Smooth muscle cell of the brain vasculature (primary cell): ENCODE measurements at regions not wholly inside any gene's neighbourhood (a gene's known extent, or its start where the extent isn't known, plus 50 kb on each side); places are given as distances from the start of the nearest gene placed in this dataset.

Experiments
- DNase-seq: peaks from one replicate; pipeline ENCODE4 v3.0.0-alpha.2; 2012; ENCODE audit warnings: low read depth, low spot score

- no peak for DNase-seq
Measured at GRCh38 chr1:165025805-165026204, 330.7 kb downstream of the LMX1A start.

- DNase-seq, result no peak
Measured at GRCh38 chr1:165014753-165015152, 341.8 kb downstream of the LMX1A start.

GRCh38 chr1:165011991-165012531 lies 344.5 kb downstream of the LMX1A start:
- DNase-seq, result no peak

- DNase-seq, result no peak
Measured at GRCh38 chr1:165011186-165011585, 345.3 kb downstream of the LMX1A start.

- DNase-seq, result no peak
Measured at GRCh38 chr1:165010418-165011070, 346.0 kb downstream of the LMX1A start.

GRCh38 chr1:165006831-165007230 lies 349.7 kb downstream of the LMX1A start:
- DNase-seq, result no peak

- DNase-seq, result no peak
Measured at GRCh38 chr1:164999146-164999545, 357.4 kb downstream of the LMX1A start.

- DNase-seq, result no peak
Measured at GRCh38 chr1:164991763-164992314, 364.7 kb downstream of the LMX1A start.

GRCh38 chr1:164983023-164983650 lies 373.4 kb downstream of the LMX1A start:
- DNase-seq, result no peak

GRCh38 chr1:164982545-164982944 lies 374.0 kb downstream of the LMX1A start:
- no peak for DNase-seq

GRCh38 chr1:164977561-164977960 lies 379.0 kb downstream of the LMX1A start:
- DNase-seq, result no peak

- DNase-seq, result no peak
Measured at GRCh38 chr1:164971921-164972415, 384.5 kb downstream of the LMX1A start.

- DNase-seq, result no peak
Measured at GRCh38 chr1:164971391-164971790, 385.1 kb downstream of the LMX1A start.

GRCh38 chr1:164969253-164969652 lies 387.3 kb downstream of the LMX1A start:
- no peak for DNase-seq

GRCh38 chr1:164967300-164967699 lies 389.2 kb downstream of the LMX1A start:
- no peak for DNase-seq

- no peak for DNase-seq
Measured at GRCh38 chr1:164961715-164962114, 394.8 kb downstream of the LMX1A start.

GRCh38 chr1:164958982-164959768 lies 397.3 kb downstream of the LMX1A start:
- DNase-seq, result no peak

- no peak for DNase-seq
Measured at GRCh38 chr1:164953815-164954214, 394.8 kb downstream of the PBX1 start.

- DNase-seq, result no peak
Measured at GRCh38 chr1:164953098-164953497, 394.1 kb downstream of the PBX1 start.

GRCh38 chr1:164951508-164951907 lies 392.5 kb downstream of the PBX1 start:
- no peak for DNase-seq

- DNase-seq, result no peak
Measured at GRCh38 chr1:164950541-164950986, 391.6 kb downstream of the PBX1 start.
